ENCODE measurements at regions not wholly inside any gene's neighbourhood (a gene's known extent, or its start where the extent isn't known, plus 50 kb on each side); places are given as distances from the start of the nearest gene placed in this dataset.

DNA sequence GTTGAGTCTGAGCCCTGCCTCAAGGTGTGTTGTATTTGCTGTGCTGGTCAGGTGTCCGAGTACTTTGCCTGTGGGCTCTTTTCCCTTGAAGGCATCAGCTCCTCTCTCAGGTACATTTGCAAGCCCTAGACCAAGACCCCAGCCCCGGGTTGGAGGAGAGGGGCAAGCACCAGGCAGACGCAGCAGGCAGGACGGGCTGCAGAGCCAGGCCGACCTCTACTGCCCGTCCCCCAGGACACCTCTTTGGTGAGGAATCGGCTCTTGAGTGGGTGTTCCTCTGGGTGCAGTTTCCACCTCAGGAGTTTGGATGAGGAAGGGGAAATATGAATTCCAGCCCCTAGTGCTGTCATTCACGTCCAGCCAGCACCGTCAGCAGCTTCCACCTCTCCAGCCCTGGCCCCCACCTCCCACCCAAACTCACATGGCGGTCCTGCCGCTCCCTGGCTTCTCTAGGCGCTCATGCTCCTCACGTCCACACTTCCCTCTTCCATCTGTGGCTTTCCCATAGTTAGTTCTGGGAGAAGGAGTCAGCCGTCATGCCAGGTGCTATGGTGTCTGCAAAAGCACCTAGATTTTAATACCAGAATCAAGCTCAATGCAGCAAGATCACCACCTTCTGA, 183.9 kb downstream of the DLL1 start:
- TF ChIP-seq, protein P1, sequence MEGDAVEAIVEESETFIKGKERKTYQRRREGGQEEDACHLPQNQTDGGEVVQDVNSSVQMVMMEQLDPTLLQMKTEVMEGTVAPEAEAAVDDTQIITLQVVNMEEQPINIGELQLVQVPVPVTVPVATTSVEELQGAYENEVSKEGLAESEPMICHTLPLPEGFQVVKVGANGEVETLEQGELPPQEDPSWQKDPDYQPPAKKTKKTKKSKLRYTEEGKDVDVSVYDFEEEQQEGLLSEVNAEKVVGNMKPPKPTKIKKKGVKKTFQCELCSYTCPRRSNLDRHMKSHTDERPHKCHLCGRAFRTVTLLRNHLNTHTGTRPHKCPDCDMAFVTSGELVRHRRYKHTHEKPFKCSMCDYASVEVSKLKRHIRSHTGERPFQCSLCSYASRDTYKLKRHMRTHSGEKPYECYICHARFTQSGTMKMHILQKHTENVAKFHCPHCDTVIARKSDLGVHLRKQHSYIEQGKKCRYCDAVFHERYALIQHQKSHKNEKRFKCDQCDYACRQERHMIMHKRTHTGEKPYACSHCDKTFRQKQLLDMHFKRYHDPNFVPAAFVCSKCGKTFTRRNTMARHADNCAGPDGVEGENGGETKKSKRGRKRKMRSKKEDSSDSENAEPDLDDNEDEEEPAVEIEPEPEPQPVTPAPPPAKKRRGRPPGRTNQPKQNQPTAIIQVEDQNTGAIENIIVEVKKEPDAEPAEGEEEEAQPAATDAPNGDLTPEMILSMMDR (IDR thresholded peaks at IDR 0.05; ENCODE audit: poor library complexity), result no peak
- no peak for TF ChIP-seq EZH2 (IDR thresholded peaks at IDR 0.05; ENCODE audit: borderline replicate concordance)
